Right atrium auricular region (tissue), 2 donors: ENCODE measurements at regions not wholly inside any gene's neighbourhood (a gene's known extent, or its start where the extent isn't known, plus 50 kb on each side); places are given as distances from the start of the nearest gene placed in this dataset.

ENCODE experiments used
- DNase-seq: peaks from one replicate; pipeline ENCODE4 v3.0.0-alpha.2; 2019; ENCODE audit warnings: low spot score
- H3K27ac ChIP-seq, 2 donors: fragments of 200-600 bp; sonication (generic); 1 replicate in 1 of 2; 2 replicates in 1 of 2; pipeline ENCODE4 v1.5.1; 2016 to 2019
- H3K27me3 ChIP-seq, 2 donors: fragments of 200-600 bp; sonication (generic); one replicate each; pipeline versions ENCODE4 v1.5.1 to v1.6.0; 2017 to 2019
- H3K36me3 ChIP-seq: fragments of 200-600 bp; sonication (generic); one replicate; pipeline ENCODE4 v1.5.1; 2016
- H3K4me1 ChIP-seq, 2 donors: fragments of 200-600 bp; sonication (generic); one replicate each; pipeline versions ENCODE4 v1.5.1 to v1.6.0; 2017 to 2019
- H3K4me3 ChIP-seq, 2 donors: fragments of 200-600 bp; sonication (generic); 1 replicate in 1 of 2; 2 replicates in 1 of 2; pipeline ENCODE4 v1.5.1; 2017 to 2019; ENCODE audit warnings: mild to moderate bottlenecking in 1 of 2, moderate library complexity in 1 of 2
- H3K9me3 ChIP-seq, 2 donors: fragments of 200-600 bp; sonication (generic); one replicate each; pipeline ENCODE4 v1.5.1; 2019
- TF ChIP-seq, protein P1 (sequence below), 2 donors: fragments of 200-600 bp; sonication (generic); IDR thresholded peaks; one replicate each; pipeline ENCODE4 v1.5.1; 2019; ENCODE audit warnings: antibody characterized with exemption in 2 of 2

DNA sequence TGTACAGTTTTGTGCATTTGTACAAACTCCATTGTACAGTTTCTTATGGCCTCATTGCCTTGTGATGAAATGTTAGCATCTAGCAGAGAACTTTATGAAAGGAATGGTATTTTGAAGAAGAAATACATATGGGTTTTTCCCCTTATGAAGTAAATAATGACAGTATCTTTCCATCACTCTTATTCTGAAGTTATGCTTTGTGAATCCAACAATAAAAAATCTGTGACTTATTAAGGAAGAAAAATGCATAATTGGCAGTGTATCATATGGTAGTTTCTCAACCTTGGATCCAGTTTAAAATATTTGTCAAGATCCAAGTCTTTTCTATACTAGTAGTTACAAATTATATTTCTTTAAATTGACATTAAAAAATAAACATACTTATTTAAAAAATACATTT lies 859.1 kb upstream of the FLRT2 start:
- TF ChIP-seq, protein P1, sequence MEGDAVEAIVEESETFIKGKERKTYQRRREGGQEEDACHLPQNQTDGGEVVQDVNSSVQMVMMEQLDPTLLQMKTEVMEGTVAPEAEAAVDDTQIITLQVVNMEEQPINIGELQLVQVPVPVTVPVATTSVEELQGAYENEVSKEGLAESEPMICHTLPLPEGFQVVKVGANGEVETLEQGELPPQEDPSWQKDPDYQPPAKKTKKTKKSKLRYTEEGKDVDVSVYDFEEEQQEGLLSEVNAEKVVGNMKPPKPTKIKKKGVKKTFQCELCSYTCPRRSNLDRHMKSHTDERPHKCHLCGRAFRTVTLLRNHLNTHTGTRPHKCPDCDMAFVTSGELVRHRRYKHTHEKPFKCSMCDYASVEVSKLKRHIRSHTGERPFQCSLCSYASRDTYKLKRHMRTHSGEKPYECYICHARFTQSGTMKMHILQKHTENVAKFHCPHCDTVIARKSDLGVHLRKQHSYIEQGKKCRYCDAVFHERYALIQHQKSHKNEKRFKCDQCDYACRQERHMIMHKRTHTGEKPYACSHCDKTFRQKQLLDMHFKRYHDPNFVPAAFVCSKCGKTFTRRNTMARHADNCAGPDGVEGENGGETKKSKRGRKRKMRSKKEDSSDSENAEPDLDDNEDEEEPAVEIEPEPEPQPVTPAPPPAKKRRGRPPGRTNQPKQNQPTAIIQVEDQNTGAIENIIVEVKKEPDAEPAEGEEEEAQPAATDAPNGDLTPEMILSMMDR (IDR thresholded peaks at IDR 0.05): no peak
- Histone ChIP-seq H3K9me3 (no peaks in the 10 kb centered on the region), H3K4me3 (no peak overlapping the region), H3K36me3 (no peaks in the 10 kb centered on the region), H3K4me1 (no peaks in the 10 kb centered on the region), H3K27me3 (no peaks in the 10 kb centered on the region), H3K27ac (no peak overlapping the region)
- DNase-seq: no peak

DNA sequence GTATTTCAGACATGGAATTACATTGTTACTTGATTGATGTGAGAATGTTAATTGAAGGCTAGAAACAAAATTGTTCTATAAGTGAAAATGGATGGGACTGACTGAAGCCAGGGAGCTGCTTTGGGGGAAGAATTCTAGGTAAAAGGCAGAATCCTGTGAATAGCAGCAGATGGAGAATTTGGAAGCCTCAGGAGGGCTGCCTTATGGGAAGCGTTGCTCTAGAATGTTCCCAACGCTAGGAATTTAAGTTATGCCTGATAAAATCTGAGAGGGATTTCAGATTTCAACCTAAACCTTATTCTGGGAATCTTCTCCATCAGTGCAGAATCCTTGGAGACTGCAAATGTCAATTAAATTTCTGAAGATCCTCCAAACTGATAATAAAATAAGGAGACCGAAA lies 858.2 kb upstream of the FLRT2 start:
- TF ChIP-seq, protein P1 (IDR thresholded peaks at IDR 0.05): no peak

DNA sequence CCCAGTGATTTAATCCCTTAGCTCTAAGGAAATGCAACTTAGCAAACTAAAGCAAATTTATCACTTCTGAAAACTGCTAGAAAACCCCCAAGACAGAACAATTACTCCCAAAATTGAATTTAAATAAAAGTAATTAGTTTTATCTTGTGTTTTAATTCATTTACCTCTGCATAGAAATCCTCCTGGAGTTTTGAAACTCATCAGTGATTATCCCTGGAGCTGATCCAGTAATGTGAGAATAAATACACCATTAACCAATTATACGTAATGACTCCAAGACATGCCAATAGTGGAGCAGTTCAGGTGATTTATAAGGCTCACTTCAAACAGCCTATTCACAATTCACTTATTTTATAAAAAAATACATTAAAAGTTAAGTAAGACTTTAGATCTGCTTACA lies 855.3 kb upstream of the FLRT2 start:
- Histone ChIP-seq H3K36me3 (no peaks in the 10 kb centered on the region), H3K27me3 (no peaks in the 10 kb centered on the region), H3K4me1 (no peaks in the 10 kb centered on the region), H3K9me3 (no peaks in the 10 kb centered on the region), H3K4me3 (no peak overlapping the region), H3K27ac (no peak overlapping the region)
- TF ChIP-seq, protein P1 (IDR thresholded peaks at IDR 0.05): no peak
- no peak for DNase-seq

More for the DNA sequence above, 858.2 kb upstream of the FLRT2 start:
- Histone ChIP-seq H3K27ac (no peak overlapping the region), H3K9me3 (no peaks in the 10 kb centered on the region), H3K4me1 (no peaks in the 10 kb centered on the region), H3K27me3 (no peaks in the 10 kb centered on the region), H3K4me3 (no peak overlapping the region), H3K36me3 (no peaks in the 10 kb centered on the region)
- DNase-seq: no peak

DNA sequence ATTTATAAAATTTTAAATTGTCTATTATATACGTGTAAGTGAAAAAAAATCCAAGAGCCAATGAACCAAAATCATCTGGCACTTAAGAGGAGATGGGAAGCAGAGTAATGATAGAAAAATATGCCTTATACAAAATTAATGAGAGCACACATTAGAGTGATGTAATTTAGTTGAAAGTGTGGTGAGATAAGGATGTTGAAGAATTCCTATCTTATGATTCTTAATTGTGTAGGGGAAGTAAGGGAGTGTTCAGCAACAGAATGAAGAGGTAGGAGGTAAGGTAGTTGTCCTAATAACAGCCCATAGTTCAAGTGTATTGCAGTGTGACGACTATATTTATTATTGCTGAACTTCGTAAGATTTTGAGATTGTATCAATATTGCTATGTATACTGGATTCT lies 843.4 kb upstream of the FLRT2 start:
- H3K4me1 ChIP-seq: no peaks in the 10 kb centered on the region
- TF ChIP-seq, protein P1 (IDR thresholded peaks at IDR 0.05): no peak
- H3K27ac ChIP-seq: no peak overlapping the region

DNA sequence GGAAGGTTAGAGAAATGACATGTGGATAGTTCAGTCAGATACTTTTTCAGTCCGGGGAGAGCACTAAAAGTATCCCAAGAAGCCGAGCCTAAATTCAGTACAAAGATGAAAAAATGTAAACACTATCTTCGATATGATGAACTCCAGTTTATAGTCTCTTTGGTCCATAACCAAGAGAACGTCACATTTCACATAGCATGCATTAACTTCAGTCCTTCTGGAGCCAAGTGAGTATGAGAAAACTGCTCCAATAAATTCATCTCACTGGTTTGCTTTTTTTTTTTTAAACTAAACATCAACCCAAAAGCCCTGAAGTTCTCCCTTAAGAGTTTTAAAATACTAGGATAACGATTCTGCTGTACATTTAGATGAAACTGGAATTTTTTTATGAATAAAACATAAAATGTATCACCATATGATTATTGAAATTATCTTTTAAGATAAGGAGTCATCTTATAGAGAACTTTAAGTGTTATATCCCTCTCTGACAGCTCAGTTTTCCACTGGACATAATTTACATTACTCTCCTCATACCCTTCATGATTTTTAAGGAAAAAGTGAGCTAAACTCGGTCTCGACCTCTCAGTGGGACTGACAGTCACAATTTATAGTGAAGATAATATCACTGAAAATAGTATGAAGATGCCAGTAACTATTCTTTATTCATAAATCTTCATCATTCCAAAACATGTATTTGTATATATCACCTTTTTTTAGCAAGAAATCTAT lies 841.5 kb upstream of the FLRT2 start:
- no peaks in the 10 kb centered on the region for H3K4me1 ChIP-seq
- no peaks in the 10 kb centered on the region for H3K36me3 ChIP-seq
- H3K9me3 ChIP-seq: no peaks in the 10 kb centered on the region
- TF ChIP-seq, protein P1 (IDR thresholded peaks at IDR 0.05): no peak
- no peak overlapping the region for H3K27ac ChIP-seq
- H3K4me3 ChIP-seq: no peak overlapping the region
- no peak for DNase-seq
- H3K27me3 ChIP-seq: no peaks in the 10 kb centered on the region

More for the DNA sequence above, 843.4 kb upstream of the FLRT2 start:
- H3K4me3 ChIP-seq: no peak overlapping the region
- no peak for DNase-seq
- H3K36me3 ChIP-seq: no peaks in the 10 kb centered on the region
- no peaks in the 10 kb centered on the region for H3K27me3 ChIP-seq
- H3K9me3 ChIP-seq: no peaks in the 10 kb centered on the region

DNA sequence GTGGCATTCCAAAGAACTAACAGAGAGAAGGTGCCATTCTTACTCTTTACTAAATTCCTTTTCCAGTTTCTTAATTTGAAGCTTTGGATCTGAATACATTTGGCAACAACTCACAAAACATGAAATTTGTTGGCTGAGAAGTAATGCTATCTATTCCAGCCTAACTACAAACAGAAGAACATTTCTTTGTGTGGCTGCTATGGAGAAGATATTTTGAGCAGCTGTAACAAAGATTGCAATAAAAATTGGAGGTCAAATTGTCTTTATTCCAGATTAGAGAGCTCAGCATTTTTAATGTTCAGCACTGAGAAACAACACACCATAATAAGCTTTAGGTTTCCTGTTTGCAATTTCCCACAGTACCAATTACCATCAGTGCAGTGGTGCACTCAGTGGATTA lies 835.8 kb upstream of the FLRT2 start:
- TF ChIP-seq, protein P1 (IDR thresholded peaks at IDR 0.05): no peak
- Histone ChIP-seq H3K9me3 (no peaks in the 10 kb centered on the region), H3K4me3 (no peak overlapping the region), H3K4me1 (peaks cover 0 to 4% of the 10 kb centered on the region in 2 donors), H3K36me3 (no peaks in the 10 kb centered on the region), H3K27ac (no peak overlapping the region), H3K27me3 (no peaks in the 10 kb centered on the region)
- DNase-seq: no peak
